ENCODE measurements at regions not wholly inside any gene's neighbourhood (a gene's known extent, or its start where the extent isn't known, plus 50 kb on each side); places are given as distances from the start of the nearest gene placed in this dataset.

- TF ChIP-seq CTCF (optimal IDR thresholded peaks at IDR 0.05 in 1 of 3, IDR thresholded peaks at IDR 0.05 in 1 of 3, conservative IDR thresholded peaks at IDR 0.05 in 1 of 3; ENCODE audit: extremely low read depth in 1 of 3, insufficient read depth in 2 of 3, low read length in 3 of 3) = no peak
- no peak for TF ChIP-seq EZH2 (IDR thresholded peaks at IDR 0.05; ENCODE audit: low read length)
These were observed 628.6 kb upstream of the CDH2 start for GRCh38 chr18:28805491-28805890.

All from keratinocyte (primary cell).